HG03354 (cell line): ENCODE measurements at regions not wholly inside any gene's neighbourhood (a gene's known extent, or its start where the extent isn't known, plus 50 kb on each side); places are given as distances from the start of the nearest gene placed in this dataset.
"Not testable (repeated sequence)": the region's sequence is repeated elsewhere in the genome, so short reads cannot be mapped to it uniquely, and the experiment has no call there.

Source experiments
- ATAC-seq: cut with Tn5 transposase; IDR thresholded peaks from one replicate; pipeline ENCODE4 v1.9.1; 2021; ENCODE audit warnings: mild to moderate bottlenecking; ENCODE audit not compliant: unreplicated experiment, poor library complexity, severe bottlenecking

DNA sequence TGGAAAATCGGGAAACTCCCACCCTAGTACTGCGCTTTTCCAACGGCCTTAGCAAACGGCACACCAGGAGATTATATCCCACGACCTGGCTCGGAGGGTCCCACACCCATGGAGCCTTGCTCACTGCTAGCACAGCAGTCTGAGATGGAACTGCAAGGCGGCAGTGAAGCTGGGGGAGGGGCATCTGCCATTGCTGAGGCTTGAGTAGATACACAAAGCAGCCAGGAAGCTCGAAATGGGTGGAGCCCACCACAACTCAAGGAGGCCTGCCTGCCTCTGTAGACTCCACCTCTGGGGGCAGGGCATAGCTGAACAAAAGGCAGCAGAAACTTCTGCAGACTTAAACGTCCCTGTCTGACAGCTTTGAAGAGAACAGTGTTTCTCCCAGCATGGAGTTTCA is 77.8 kb upstream of the SMIM31 start:
- not testable (repeated sequence) for ATAC-seq

DNA sequence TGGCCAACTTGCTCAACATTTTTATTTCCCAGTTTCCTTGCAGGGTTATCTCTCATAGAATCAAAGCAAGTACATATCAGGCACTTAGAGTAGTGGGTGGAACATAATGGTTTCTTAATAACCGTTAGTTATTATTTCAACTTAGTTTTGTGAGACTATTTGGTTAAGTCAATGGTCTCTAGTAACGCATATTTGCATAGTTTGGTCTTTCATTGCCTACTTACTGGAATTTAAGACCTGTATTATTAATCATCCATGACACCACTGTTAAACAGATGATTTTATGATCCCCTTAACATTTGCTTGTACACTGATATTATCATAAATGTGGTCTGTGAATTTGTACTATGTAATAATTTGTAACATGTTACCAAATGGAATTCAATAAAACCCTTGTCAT is 70.9 kb upstream of the SMIM31 start:
- ATAC-seq, result no peak

DNA sequence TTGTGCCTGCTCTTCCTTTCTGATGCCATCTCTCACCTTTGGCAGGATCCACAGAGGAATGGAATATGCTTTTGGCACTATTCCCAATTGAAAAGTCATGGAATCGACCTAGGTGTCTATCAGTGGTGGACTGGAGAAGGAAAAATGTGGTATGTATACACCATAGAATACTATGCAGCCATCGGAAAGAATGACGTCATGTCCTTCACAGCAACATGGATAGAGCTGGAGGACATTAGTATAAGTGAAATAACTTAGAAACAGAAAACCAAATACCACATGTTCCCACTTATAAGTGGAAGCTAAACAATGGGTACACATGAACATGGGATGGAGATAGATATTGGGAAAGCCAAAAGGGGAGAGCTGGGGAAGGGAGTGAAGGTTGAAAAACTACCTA is 58.3 kb upstream of the SMIM31 start:
- no peak for ATAC-seq

DNA sequence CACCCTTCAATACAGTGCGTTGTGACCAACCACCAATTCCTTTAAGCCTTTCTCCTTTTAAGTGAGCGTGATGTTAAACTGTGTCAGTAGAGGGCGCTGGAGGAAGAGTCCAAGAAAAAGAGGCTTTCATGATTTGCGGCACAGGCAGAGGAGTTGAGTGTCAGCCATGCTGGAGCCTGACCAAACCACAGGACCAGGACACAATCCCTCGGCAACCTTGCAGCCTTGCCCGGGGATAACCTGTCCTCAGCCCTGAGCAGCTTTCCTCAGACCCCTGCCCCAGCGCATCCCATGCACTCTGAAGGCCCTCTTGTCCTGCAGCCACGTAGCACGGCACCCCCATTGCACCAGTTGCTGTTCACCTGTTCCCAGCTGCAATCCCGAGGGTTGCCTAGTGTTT is 53.5 kb upstream of the SMIM31 start:
- ATAC-seq, result peak; percentile 41

DNA sequence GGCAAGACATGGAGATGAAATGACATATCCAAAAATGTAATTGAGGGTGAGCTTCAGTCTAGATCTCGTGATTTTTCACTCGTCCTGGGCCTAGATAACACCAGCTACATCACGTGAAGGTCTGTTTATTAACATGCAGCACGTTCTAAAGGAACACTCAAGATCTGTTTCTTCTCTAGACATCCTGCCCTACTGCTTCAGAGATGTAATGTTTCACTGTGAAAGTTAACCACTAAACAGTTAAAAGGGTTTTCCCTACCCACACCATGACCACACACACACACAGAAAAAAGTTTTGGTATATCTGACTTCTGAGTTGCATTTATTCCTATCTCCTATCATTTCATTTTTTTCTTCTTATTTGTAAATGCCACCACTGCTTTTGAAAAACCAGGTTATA is 52.3 kb upstream of the SMIM31 start:
- peak; percentile 89 for ATAC-seq
